ENCODE measurements at regions not wholly inside any gene's neighbourhood (a gene's known extent, or its start where the extent isn't known, plus 50 kb on each side); places are given as distances from the start of the nearest gene placed in this dataset.
"Not testable (repeated sequence)": the region's sequence is repeated elsewhere in the genome, so short reads cannot be mapped to it uniquely, and the experiment has no call there.

GRCh38 chr4:33772582-33772981, 2471.7 kb downstream of the ARAP2 start:
- no peak for DNase-seq

GRCh38 chr4:33780952-33781791, 2463.1 kb downstream of the ARAP2 start:
- DNase-seq: no peak

GRCh38 chr4:33785843-33786242, 2458.5 kb downstream of the ARAP2 start:
- no peak for DNase-seq

- no peak for DNase-seq
These were observed 2441.7 kb downstream of the ARAP2 start for GRCh38 chr4:33802578-33802977.

- DNase-seq: no peak
These were observed 2418.6 kb downstream of the ARAP2 start for GRCh38 chr4:33825685-33826084.

- not testable (repeated sequence) for DNase-seq
These were observed 2415.0 kb downstream of the ARAP2 start for GRCh38 chr4:33829356-33829755.

- DNase-seq: no peak
These were observed 2412.8 kb downstream of the ARAP2 start for GRCh38 chr4:33831442-33832066.

GRCh38 chr4:33835764-33836163, 2408.6 kb downstream of the ARAP2 start:
- DNase-seq: not testable (repeated sequence)

- DNase-seq: no peak
These were observed 2407.1 kb downstream of the ARAP2 start for GRCh38 chr4:33837043-33837838.

GRCh38 chr4:33841120-33841519, 2403.2 kb downstream of the ARAP2 start:
- DNase-seq: no peak

GRCh38 chr4:33850371-33850902, 2393.9 kb downstream of the ARAP2 start:
- no peak for DNase-seq

- not testable (repeated sequence) for DNase-seq
These were observed 2390.6 kb downstream of the ARAP2 start for GRCh38 chr4:33853670-33854069.

- no peak for DNase-seq
These were observed 2379.9 kb downstream of the ARAP2 start for GRCh38 chr4:33864290-33864859.

GRCh38 chr4:33873791-33874190, 2370.5 kb downstream of the ARAP2 start:
- DNase-seq: no peak

- DNase-seq: no peak
These were observed 2365.6 kb downstream of the ARAP2 start for GRCh38 chr4:33878710-33879109.

- DNase-seq: no peak
These were observed 2363.1 kb downstream of the ARAP2 start for GRCh38 chr4:33881176-33881575.

- no peak for DNase-seq
These were observed 2361.9 kb downstream of the ARAP2 start for GRCh38 chr4:33882246-33882990.

GRCh38 chr4:33883111-33883510, 2361.2 kb downstream of the ARAP2 start:
- no peak for DNase-seq

- no peak for DNase-seq
These were observed 2358.0 kb downstream of the ARAP2 start for GRCh38 chr4:33886356-33886755.

GRCh38 chr4:33890841-33891240, 2353.5 kb downstream of the ARAP2 start:
- no peak for DNase-seq

GRCh38 chr4:33911959-33912358, 2332.4 kb downstream of the ARAP2 start:
- DNase-seq: no peak

- DNase-seq: no peak
These were observed 2329.9 kb downstream of the ARAP2 start for GRCh38 chr4:33914386-33914785.
